Parathyroid adenoma (tissue), 2 donors: ENCODE measurements at regions not wholly inside any gene's neighbourhood (a gene's known extent, or its start where the extent isn't known, plus 50 kb on each side); places are given as distances from the start of the nearest gene placed in this dataset.

Source experiments
- H2AFZ ChIP-seq: fragments of 300-600 bp; sonication (generic); one replicate; pipeline ENCODE4 v1.7.0; 2017; ENCODE audit warnings: antibody characterized with exemption, mild to moderate bottlenecking
- H3K27ac ChIP-seq: fragments of 300-600 bp; sonication (generic); one replicate; pipeline ENCODE4 v1.7.0; 2017
- H3K27me3 ChIP-seq: fragments of 300-600 bp; sonication (generic); one replicate; pipeline ENCODE4 v1.7.0; 2017; ENCODE audit warnings: low read length; ENCODE audit not compliant: control insufficient read depth, insufficient read depth
- H3K36me3 ChIP-seq: fragments of 300-600 bp; sonication (generic); one replicate; pipeline ENCODE4 v1.7.0; 2017; ENCODE audit warnings: low read length; ENCODE audit not compliant: control insufficient read depth, insufficient read depth
- H3K4me1 ChIP-seq: fragments of 300-600 bp; sonication (generic); one replicate; pipeline ENCODE4 v1.7.0; 2017; ENCODE audit warnings: control low read depth
- H3K4me2 ChIP-seq: fragments of 300-600 bp; sonication (generic); one replicate; pipeline ENCODE4 v1.7.0; 2017; ENCODE audit warnings: low read length
- H3K4me3 ChIP-seq: fragments of 300-600 bp; sonication (generic); one replicate; pipeline ENCODE4 v1.7.0; 2017; ENCODE audit warnings: low read depth, low read length
- H3K79me2 ChIP-seq: fragments of 300-600 bp; sonication (generic); one replicate; pipeline ENCODE4 v1.7.0; 2017; ENCODE audit warnings: control low read depth
- H3K9ac ChIP-seq: fragments of 300-600 bp; sonication (generic); one replicate; pipeline ENCODE4 v1.7.0; 2017; ENCODE audit warnings: mild to moderate bottlenecking
- H3K9me3 ChIP-seq: fragments of 300-600 bp; sonication (generic); one replicate; pipeline ENCODE4 v1.7.0; 2017; ENCODE audit warnings: low read length; ENCODE audit not compliant: control insufficient read depth
- TF ChIP-seq, protein P1 (sequence below): fragments of 300-600 bp; sonication (generic); IDR thresholded peaks from one replicate; pipeline ENCODE4 v1.7.0; 2017; ENCODE audit warnings: antibody characterized with exemption, mild to moderate bottlenecking
- donor health status: primary hyperparathyroidism.

GRCh38 chr20:63128367-63128766, 87.6 kb downstream of the YTHDF1 start:
- H3K79me2 ChIP-seq, result no peaks in the 10 kb centered on the region
- H3K4me1 ChIP-seq, result no peaks in the 10 kb centered on the region
- H3K36me3 ChIP-seq, result no peaks in the 10 kb centered on the region
- no peak overlapping the region for H3K9ac ChIP-seq
- H2AFZ ChIP-seq, result no peak overlapping the region
- TF ChIP-seq, protein P1, sequence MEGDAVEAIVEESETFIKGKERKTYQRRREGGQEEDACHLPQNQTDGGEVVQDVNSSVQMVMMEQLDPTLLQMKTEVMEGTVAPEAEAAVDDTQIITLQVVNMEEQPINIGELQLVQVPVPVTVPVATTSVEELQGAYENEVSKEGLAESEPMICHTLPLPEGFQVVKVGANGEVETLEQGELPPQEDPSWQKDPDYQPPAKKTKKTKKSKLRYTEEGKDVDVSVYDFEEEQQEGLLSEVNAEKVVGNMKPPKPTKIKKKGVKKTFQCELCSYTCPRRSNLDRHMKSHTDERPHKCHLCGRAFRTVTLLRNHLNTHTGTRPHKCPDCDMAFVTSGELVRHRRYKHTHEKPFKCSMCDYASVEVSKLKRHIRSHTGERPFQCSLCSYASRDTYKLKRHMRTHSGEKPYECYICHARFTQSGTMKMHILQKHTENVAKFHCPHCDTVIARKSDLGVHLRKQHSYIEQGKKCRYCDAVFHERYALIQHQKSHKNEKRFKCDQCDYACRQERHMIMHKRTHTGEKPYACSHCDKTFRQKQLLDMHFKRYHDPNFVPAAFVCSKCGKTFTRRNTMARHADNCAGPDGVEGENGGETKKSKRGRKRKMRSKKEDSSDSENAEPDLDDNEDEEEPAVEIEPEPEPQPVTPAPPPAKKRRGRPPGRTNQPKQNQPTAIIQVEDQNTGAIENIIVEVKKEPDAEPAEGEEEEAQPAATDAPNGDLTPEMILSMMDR, result no peak
- no peak overlapping the region for H3K4me2 ChIP-seq
- H3K9me3 ChIP-seq, result no peaks in the 10 kb centered on the region
- no peak overlapping the region for H3K27ac ChIP-seq
- no peaks in the 10 kb centered on the region for H3K27me3 ChIP-seq
- H3K4me3 ChIP-seq, result no peak overlapping the region

DNA sequence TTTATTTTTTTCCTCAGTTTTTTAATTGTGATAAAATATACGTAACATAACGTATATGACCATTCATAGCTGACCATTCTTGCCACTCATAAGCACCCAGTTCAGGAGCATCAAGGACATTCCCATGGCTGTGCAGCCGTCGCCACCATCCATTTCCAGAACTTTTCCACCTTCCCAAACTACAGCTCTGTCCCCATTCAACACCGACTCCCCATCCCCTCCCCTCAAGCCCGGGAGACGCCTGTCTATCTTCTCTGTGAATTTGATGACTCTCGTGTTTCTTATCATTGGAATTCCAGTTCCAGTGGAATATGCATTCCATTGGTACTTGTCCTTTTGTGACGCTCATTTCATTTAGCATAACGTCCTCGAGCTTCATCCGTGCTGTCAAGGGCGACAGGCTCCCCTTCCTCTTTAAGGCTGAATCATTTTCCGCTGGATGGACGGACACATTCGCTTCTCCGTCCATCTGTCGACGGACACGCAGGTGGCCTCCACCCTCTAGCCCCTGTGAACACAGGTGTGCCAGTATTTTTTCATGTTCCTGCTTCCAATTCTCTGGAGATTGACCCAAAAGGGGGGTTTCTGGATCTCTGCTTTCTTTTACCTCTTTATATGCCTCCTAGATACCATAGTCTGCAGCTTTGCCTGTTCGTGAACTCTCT, 88.1 kb downstream of the YTHDF1 start:
- Histone ChIP-seq H3K9ac (no peak overlapping the region), H2AFZ (no peak overlapping the region), H3K9me3 (no peaks in the 10 kb centered on the region), H3K27ac (no peak overlapping the region), H3K4me3 (no peak overlapping the region), H3K27me3 (no peaks in the 10 kb centered on the region), H3K79me2 (no peaks in the 10 kb centered on the region), H3K4me1 (no peaks in the 10 kb centered on the region), H3K4me2 (no peak overlapping the region), H3K36me3 (no peaks in the 10 kb centered on the region)
- TF ChIP-seq, protein P1, result no peak

DNA sequence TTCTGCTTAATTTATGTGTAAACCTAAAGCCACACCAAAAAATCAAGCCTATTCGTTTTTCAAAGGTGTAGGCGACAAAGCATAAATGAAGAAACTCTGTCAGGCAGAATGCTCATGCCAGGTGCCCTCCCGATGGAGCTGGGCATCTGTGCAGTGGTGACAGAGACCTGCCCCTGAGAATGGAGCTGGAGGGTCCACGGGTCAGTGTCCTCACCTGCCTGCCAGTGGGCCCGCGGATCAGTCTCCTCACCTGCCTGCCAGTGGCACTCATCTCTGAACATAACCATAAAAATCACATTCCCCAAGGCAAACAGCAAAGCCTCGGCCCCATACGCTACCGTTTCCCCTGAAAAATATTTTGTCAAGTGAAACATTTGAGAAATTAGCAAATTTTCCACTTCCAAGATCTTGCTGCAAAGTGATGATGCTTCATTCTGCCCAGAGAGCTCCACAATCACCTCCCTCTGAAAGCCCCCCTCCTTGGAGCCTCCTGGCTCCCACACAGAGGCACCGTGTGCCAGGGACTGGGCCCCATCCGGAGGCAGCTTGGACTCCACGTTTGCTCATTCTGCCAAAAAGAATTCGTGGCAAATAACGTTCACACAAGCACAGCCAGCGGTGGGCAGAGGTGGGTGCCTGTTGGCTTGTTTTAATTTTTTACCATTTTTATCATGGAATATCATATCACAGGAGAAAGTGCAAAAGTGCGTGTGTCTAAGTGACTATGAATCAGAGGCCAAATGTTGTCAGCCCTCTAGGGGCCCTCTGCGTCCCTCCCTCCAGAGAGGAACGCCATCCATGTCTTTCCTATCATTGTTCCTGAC, 88.8 kb downstream of the YTHDF1 start:
- Histone ChIP-seq H3K9ac (no peak overlapping the region), H3K27ac (no peak overlapping the region), H3K36me3 (no peaks in the 10 kb centered on the region), H3K9me3 (no peaks in the 10 kb centered on the region), H3K4me1 (no peaks in the 10 kb centered on the region), H3K27me3 (no peaks in the 10 kb centered on the region), H3K4me3 (no peak overlapping the region), H3K4me2 (no peak overlapping the region), H3K79me2 (no peaks in the 10 kb centered on the region), H2AFZ (no peak overlapping the region)
- TF ChIP-seq, protein P1, result no peak

DNA sequence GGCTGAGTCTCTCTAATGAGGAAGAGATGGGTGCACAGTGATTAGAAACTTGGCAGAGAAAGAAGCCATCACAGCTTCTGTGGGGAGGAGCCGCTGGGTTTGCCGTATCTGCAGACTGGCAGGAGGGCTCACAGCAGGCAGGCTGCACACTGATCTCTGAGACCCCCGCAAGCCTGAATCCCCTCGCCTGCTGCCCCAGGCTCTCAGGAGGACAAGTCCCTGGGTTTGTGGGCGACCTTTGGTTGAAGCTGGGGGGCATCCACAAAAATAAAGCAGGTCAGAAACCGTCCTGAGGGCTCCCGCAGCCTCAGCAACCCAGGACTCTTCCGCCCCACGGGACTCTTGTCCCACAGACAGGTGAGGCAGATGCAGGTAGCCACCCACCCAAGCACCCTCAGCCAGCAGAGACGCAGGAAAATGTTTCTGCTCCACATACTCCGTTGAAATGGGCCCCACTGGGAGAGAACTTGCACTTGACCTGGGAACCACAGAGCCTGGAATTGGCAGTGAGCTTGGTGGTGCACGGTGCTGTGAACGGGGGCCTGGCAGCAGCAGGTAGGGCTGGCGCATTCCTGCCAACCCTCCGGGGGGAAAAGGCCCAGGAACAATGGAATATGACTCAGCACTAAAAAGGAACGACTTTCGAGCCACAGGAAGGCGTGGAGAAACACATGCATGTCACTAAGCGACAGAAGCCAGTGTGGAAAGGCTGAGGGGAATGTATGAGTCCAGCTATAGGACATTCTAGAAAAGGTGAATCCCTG, 89.9 kb downstream of the YTHDF1 start:
- H3K79me2 ChIP-seq, result no peaks in the 10 kb centered on the region
- no peaks in the 10 kb centered on the region for H3K36me3 ChIP-seq
- no peak overlapping the region for H3K27ac ChIP-seq
- H3K4me1 ChIP-seq, result no peaks in the 10 kb centered on the region
- H3K27me3 ChIP-seq, result no peaks in the 10 kb centered on the region
- no peak overlapping the region for H2AFZ ChIP-seq
- no peak overlapping the region for H3K4me3 ChIP-seq
- H3K9me3 ChIP-seq, result no peaks in the 10 kb centered on the region
- no peak overlapping the region for H3K9ac ChIP-seq
- H3K4me2 ChIP-seq, result no peak overlapping the region
- TF ChIP-seq, protein P1, result no peak
